B cell (primary cell): ENCODE measurements at regions not wholly inside any gene's neighbourhood (a gene's known extent, or its start where the extent isn't known, plus 50 kb on each side); places are given as distances from the start of the nearest gene placed in this dataset.

Experiments used
- CTCF ChIP-seq: fragments of 200-600 bp; IDR thresholded peaks from one replicate; pipeline ENCODE4 v1.8.0; 2022; ENCODE audit warnings: antibody characterized with exemption, mild to moderate bottlenecking
- EZH2 ChIP-seq: IDR thresholded peaks from 2 replicates; pipeline ENCODE4 v1.6.1; 2012; ENCODE audit warnings: borderline replicate concordance, low read depth, mild to moderate bottlenecking, moderate library complexity, low read length; ENCODE audit not compliant: insufficient read depth, poor library complexity, severe bottlenecking

- TF ChIP-seq CTCF (no peak), EZH2 (no peak)
Observed at GRCh38 chr9:89991204-89991790, 386.5 kb downstream of the GADD45G start.
